ENCODE measurements at regions not wholly inside any gene's neighbourhood (a gene's known extent, or its start where the extent isn't known, plus 50 kb on each side); places are given as distances from the start of the nearest gene placed in this dataset.

DNA sequence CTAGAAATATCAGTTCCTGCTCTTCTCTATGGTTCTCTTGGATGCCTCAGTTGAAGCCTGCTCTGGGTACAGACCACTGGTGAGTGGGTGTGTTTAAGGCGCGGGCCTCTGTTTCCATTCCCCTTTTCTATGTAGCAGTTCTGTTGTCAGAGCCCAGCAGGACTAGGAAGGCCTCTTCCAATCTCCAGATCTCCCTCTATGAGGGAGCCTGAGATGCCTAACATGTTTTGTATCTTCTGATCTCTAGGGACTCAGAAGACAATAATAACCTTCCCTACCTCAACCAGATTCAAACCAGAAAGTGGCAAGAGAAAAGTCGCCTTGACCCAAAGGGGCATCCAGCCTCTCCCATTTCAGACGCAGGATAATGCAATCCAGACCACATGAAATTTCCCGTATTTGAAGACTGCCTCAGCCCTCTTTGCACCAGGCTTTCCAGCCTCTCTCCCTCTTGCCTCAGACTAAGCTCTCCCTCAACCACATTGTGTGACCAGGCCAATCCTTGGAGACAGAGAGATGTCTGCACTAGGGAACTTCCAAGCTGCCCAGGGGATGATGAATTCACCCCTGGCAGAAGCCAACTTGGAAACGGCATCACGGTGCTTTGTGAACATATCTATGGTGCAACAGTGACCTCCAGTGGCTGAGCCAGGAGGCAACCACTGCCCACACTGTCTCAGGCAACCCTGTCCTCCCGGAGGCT, 150.1 kb upstream of the UBASH3B start:
- peaks cover 2% of the 10 kb centered on the region for H3K9me3 Mint-ChIP-seq
- peaks cover 15% of the 10 kb centered on the region for H3K4me1 Mint-ChIP-seq
- peak; percentile 82 to 94 (median 88) for TF ChIP-seq CTCF (IDR thresholded peaks at IDR 0.05; ENCODE audit: unreplicated experiment in 3 of 3)
- no peak overlapping the region for H3K4me3 Mint-ChIP-seq
- H3K27ac Mint-ChIP-seq: peak overlapping the region; percentile 47 to 87 (median 83)
- no peaks in the 10 kb centered on the region for H3K36me3 Mint-ChIP-seq (ENCODE audit: low read depth)
- peaks cover 4% of the 10 kb centered on the region for H3K27me3 Mint-ChIP-seq (ENCODE audit: low read depth)

DNA sequence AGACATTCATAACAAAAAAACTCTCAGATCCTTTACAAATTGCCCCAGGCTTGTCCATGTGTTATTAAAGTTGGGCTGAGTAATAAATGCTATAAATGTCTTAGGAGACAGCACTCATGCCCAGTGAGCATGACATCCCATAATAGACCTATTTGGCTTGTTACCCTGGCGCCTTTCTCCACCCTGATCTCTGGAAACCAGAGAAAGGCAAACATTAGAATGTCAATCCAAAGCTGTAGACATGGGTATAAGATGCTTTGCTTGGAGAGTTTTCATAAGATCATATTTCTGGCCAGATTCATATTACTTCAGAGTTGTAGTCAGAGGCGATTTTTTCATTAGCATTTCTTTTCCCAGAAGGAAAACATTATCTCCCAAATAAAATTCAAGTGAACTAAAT, 161.3 kb upstream of the UBASH3B start:
- Mint-ChIP-seq H3K4me1 (peaks cover 30% of the 10 kb centered on the region), H3K36me3 (ENCODE audit: low read depth) (no peaks in the 10 kb centered on the region), H3K9me3 (no peaks in the 10 kb centered on the region), H3K4me3 (no peak overlapping the region), H3K27ac (peak overlapping the region in 2 of 3 experiments; percentile 60 to 70), H3K27me3 (ENCODE audit: low read depth) (no peaks in the 10 kb centered on the region)
- no peak for TF ChIP-seq CTCF (IDR thresholded peaks at IDR 0.05; ENCODE audit: unreplicated experiment in 3 of 3)

DNA sequence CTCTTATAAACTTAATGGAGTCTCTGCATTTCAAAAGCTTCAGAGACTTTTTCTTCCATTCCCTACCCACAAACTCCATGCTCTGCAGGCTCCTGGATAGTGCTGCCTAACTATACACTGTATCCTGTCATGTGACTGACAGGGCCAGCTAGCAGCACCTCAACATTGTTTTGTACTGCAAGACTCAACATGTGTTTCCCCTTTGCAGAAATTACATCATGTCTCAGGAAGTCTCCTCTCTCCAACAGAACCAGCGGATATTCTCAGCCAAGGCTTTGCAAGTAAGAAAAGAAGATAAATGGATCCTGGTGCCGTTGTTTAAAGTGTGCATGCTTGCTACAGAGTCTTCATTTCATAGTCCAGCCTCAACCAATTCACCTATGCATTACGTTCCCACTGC, 164.0 kb upstream of the UBASH3B start:
- Mint-ChIP-seq H3K36me3 (ENCODE audit: low read depth) (no peaks in the 10 kb centered on the region), H3K4me1 (peaks cover 44% of the 10 kb centered on the region)
- no peak for TF ChIP-seq CTCF (IDR thresholded peaks at IDR 0.05; ENCODE audit: unreplicated experiment in 3 of 3)

DNA sequence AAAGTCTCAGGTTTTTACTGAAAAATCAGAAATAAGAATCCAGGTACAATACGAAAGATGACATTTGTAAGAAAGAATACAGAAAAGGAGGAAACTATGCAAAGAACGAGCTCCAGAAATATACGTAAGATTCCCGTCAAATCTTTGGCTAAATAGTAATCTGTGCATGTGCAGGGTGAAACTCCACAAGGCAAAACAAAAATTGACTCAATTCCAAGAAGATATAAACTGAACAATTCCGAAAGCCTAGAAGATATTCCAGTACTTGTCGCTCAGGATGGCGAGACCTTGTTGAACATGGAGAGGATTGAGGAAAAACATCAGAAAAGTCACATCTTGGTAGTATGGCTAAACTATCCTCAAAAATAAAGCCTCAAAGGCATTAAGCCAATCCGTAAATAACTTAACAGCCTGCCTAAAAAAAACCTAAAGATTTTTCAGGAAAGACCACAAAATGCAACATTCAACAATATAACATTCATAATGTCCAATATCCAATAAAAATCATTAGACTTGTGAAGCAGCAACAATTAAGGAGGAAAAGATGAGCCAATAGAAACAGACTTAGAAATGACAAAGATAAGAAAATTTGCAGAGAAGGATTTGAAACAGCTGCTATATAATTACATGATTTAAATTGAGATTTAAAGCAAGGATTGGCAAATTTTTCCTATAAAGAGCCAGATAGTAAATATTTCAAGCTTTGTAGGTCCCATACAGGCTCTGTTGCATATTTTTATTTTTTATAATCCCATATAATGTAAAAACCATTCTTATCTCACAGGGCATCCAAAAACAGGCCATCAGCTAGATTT, 166.4 kb upstream of the UBASH3B start:
- peaks cover 38% of the 10 kb centered on the region for H3K4me1 Mint-ChIP-seq
- H3K36me3 Mint-ChIP-seq (ENCODE audit: low read depth): no peaks in the 10 kb centered on the region
- H3K27me3 Mint-ChIP-seq (ENCODE audit: low read depth): no peaks in the 10 kb centered on the region
- peaks cover 19% of the 10 kb centered on the region for H3K9me3 Mint-ChIP-seq
- no peak overlapping the region for H3K4me3 Mint-ChIP-seq
- TF ChIP-seq CTCF (IDR thresholded peaks at IDR 0.05; ENCODE audit: unreplicated experiment in 3 of 3): no peak
- H3K27ac Mint-ChIP-seq: peak overlapping the region in 2 of 3 experiments; percentile 80 to 87

More for the DNA sequence above, 164.0 kb upstream of the UBASH3B start:
- Mint-ChIP-seq H3K27ac (peak overlapping the region; percentile 73 to 94 (median 81)), H3K9me3 (peaks cover 4% of the 10 kb centered on the region), H3K4me3 (peak overlapping the region in 1 of 3 experiments; percentile 32), H3K27me3 (ENCODE audit: low read depth) (no peaks in the 10 kb centered on the region)

DNA sequence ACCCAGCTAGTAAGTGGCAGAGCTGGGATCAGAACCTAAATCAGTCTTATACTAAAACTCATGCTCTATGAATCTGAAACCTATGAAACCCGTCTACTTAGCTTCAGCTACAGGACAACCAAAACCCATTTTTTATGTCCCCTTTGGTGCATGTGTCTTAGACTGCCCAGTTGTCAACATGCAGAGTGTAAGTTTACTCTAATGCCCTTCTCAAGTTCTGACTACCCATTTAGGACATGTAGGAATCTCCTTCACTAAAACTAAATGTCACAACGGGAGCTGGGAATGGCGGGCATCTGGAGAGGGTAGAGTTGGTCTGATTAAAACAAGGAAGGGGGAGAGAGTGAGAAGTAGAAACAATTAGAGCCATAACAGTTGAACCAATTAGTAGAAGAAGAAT, 167.9 kb upstream of the UBASH3B start:
- H3K9me3 Mint-ChIP-seq: peaks cover 31% of the 10 kb centered on the region
- H3K27me3 Mint-ChIP-seq (ENCODE audit: low read depth): no peaks in the 10 kb centered on the region
- no peak for TF ChIP-seq CTCF (IDR thresholded peaks at IDR 0.05; ENCODE audit: unreplicated experiment in 3 of 3)
- H3K36me3 Mint-ChIP-seq (ENCODE audit: low read depth): peaks cover 8% of the 10 kb centered on the region
- no peak overlapping the region for H3K4me3 Mint-ChIP-seq
- H3K27ac Mint-ChIP-seq: no peak overlapping the region
- peaks cover 34% of the 10 kb centered on the region for H3K4me1 Mint-ChIP-seq

All from nephron (organoid).